Panc1 (cell line): ENCODE measurements at regions not wholly inside any gene's neighbourhood (a gene's known extent, or its start where the extent isn't known, plus 50 kb on each side); places are given as distances from the start of the nearest gene placed in this dataset.
"Not testable (repeated sequence)": the region's sequence is repeated elsewhere in the genome, so short reads cannot be mapped to it uniquely, and the experiment has no call there.

ENCODE experiments used
- ATAC-seq: fragments of 200-7000 bp; cut with Tn5 transposase; 2 replicates; pipeline ENCODE4 v1.9.1; 2020; ENCODE audit warnings: mild to moderate bottlenecking, moderate library complexity
- BruUV-seq: library from RNA; stranded (reverse); fragments of 400-500 nt; replicated peaks from 2 replicates; lab custom pipeline; 2021; lab: Mats Ljungman, UMichigan
- CTCF ChIA-PET: fragments of 300-600 bp; sonication (Branson Sonifier 250); formaldehyde crosslinking; loops from one replicate; lab custom pipeline; 2022; ENCODE audit warnings: antibody characterized with exemption; lab: Charles Lee
- POLR2A ChIA-PET: fragments of 300-600 bp; sonication (Branson Sonifier 250); formaldehyde crosslinking; loops from one replicate; lab custom pipeline; 2022; ENCODE audit warnings: antibody characterized with exemption; lab: Charles Lee
- DNase-seq: peaks from one replicate; pipeline ENCODE4 v3.0.0-alpha.2; 2010; ENCODE audit warnings: low read depth, low spot score
- H3K27ac ChIP-seq: 2 replicates; pipeline ENCODE4 v1.5.1; 2011; ENCODE audit warnings: mild to moderate bottlenecking, low read length, inconsistent platforms
- H3K27me3 ChIP-seq: fragments of 200-500 bp; sonication (Bioruptor generic); 2 replicates; pipeline ENCODE4 v1.6.0; 2014; ENCODE audit warnings: low read length, inconsistent platforms; ENCODE audit not compliant: control insufficient read depth, insufficient read depth
- H3K36me3 ChIP-seq: fragments of 200-500 bp; sonication (Bioruptor generic); 2 replicates; pipeline ENCODE4 v1.5.1; 2014; ENCODE audit warnings: inconsistent platforms, mild to moderate bottlenecking, low read length, moderate library complexity; ENCODE audit not compliant: control insufficient read depth, insufficient read depth
- H3K4me1 ChIP-seq: 2 replicates; pipeline ENCODE4 v1.5.1; 2011; ENCODE audit warnings: inconsistent platforms, mild to moderate bottlenecking, low read length, moderate library complexity; ENCODE audit not compliant: control insufficient read depth, insufficient read depth
- H3K4me3 ChIP-seq, 2 experiments: 2 replicates each; pipeline ENCODE4 v1.5.1; 2011 to 2012; ENCODE audit warnings: low read depth in 2 of 2, low read length in 2 of 2, mild to moderate bottlenecking in 2 of 2, inconsistent platforms in 1 of 2, moderate library complexity in 1 of 2
- H3K9me3 ChIP-seq: fragments of 200-500 bp; sonication (Bioruptor generic); 2 replicates; pipeline ENCODE4 v1.5.1; 2014; ENCODE audit warnings: low read depth, mild to moderate bottlenecking, inconsistent platforms, low read length, moderate library complexity; ENCODE audit not compliant: control insufficient read depth, insufficient read depth
- CTCF ChIP-seq: fragments of 450-650 bp; IDR thresholded peaks from 2 replicates; pipeline ENCODE4 v1.5.1; 2017; ENCODE audit warnings: mild to moderate bottlenecking
- POLR2AphosphoS5 ChIP-seq: IDR thresholded peaks from 2 replicates; pipeline ENCODE4 v1.6.1; 2012; ENCODE audit warnings: mild to moderate bottlenecking, low read depth, low read length, moderate library complexity
- REST ChIP-seq, 2 experiments: IDR thresholded peaks; 2 replicates each; pipeline ENCODE4 v1.6.1; 2011 to 2012; ENCODE audit warnings: low read depth in 2 of 2, control low read depth in 1 of 2, low read length in 1 of 2, mild to moderate bottlenecking in 1 of 2, moderate library complexity in 1 of 2; ENCODE audit not compliant: insufficient read depth in 1 of 2
- SIN3A ChIP-seq: IDR thresholded peaks from 2 replicates; pipeline ENCODE4 v1.6.1; 2012; ENCODE audit warnings: low read depth, mild to moderate bottlenecking, low read length, moderate library complexity, borderline replicate concordance; ENCODE audit not compliant: insufficient read depth
- TCF7L2 ChIP-seq: IDR thresholded peaks from 2 replicates; pipeline ENCODE4 v1.6.1; 2011; ENCODE audit warnings: mild to moderate bottlenecking, low read depth, low read length, inconsistent platforms
- in situ Hi-C: cut with HindIII; loops from 2 replicates; pipeline ENCODE4 v1.10.0; 2016; ENCODE audit warnings: low sequenced_read_pairs, low pct_unique_long_range_greater_than_20kb
- intact Hi-C: fragments of 100-400 bp; cut with micrococcal nuclease; formaldehyde crosslinking; loops from one replicate; pipeline ENCODE4 v1.10.0; 2022; ENCODE audit not compliant: unreplicated experiment

GRCh38 chr3:17861476-17861875 is 119.0 kb upstream of the TBC1D5 start:
- intact Hi-C loops (no loop called here), in situ Hi-C loops (no loop called here)
- ChIA-PET POLR2A (no interaction called here), CTCF (no interaction called here)
- Histone ChIP-seq H3K9me3 (no peaks in the 10 kb centered on the region), H3K4me1 (no peaks in the 10 kb centered on the region), H3K4me3 (no peak overlapping the region), H3K36me3 (no peaks in the 10 kb centered on the region), H3K27ac (no peak overlapping the region), H3K27me3 (no peaks in the 10 kb centered on the region)
- no peak for ATAC-seq
- no TSS peak for BruUV-seq
- TF ChIP-seq TCF7L2 (no peak), SIN3A (no peak), CTCF (no peak), POLR2AphosphoS5 (no peak), REST (IDR thresholded peaks at IDR 0.05; ENCODE audit: insufficient read depth in 1 of 2, low read depth in 2 of 2, low read length in 1 of 2) (no peak)
- no peak for DNase-seq

- H3K36me3 ChIP-seq, BruUV-seq, DNase-seq, H3K27me3 ChIP-seq, H3K27ac ChIP-seq, in situ Hi-C loops, ATAC-seq, H3K9me3 ChIP-seq, CTCF ChIA-PET, H3K4me1 ChIP-seq, POLR2A ChIA-PET, intact Hi-C loops, H3K4me3 ChIP-seq: not testable (repeated sequence)
Measured at GRCh38 chr3:17860840-17861471, 118.5 kb upstream of the TBC1D5 start.

GRCh38 chr3:17852217-17852616 is 109.8 kb upstream of the TBC1D5 start:
- DNase-seq (no peak), ATAC-seq (no peak)
- H3K9me3 ChIP-seq, result no peaks in the 10 kb centered on the region
- ChIA-PET CTCF (no interaction called here), POLR2A (no interaction called here)
- no peaks in the 10 kb centered on the region for H3K36me3 ChIP-seq
- no peak overlapping the region for H3K4me3 ChIP-seq
- in situ Hi-C loops, result no loop called here
- H3K27ac ChIP-seq, result no peak overlapping the region
- intact Hi-C loops, result no loop called here
- TF ChIP-seq REST (IDR thresholded peaks at IDR 0.05; ENCODE audit: insufficient read depth in 1 of 2, low read depth in 2 of 2, low read length in 1 of 2) (no peak), CTCF (no peak), TCF7L2 (no peak), SIN3A (no peak), POLR2AphosphoS5 (no peak)
- H3K27me3 ChIP-seq, result no peaks in the 10 kb centered on the region
- no TSS peak for BruUV-seq
- H3K4me1 ChIP-seq, result no peaks in the 10 kb centered on the region
